Tibial artery (tissue), 4 donors: ENCODE measurements at regions not wholly inside any gene's neighbourhood (a gene's known extent, or its start where the extent isn't known, plus 50 kb on each side); places are given as distances from the start of the nearest gene placed in this dataset.

Experiments
- DNase-seq, 2 donors: peaks; one replicate each; pipeline ENCODE4 v3.0.0-alpha.2; 2019
- H3K27ac ChIP-seq, 2 donors: fragments of 200-600 bp; sonication (generic) in 1 of 2; 1 replicate in 1 of 2; 2 replicates in 1 of 2; pipeline ENCODE4 v1.5.1; 2018 to 2019; ENCODE audit warnings: mild to moderate bottlenecking in 1 of 2
- H3K27me3 ChIP-seq, 2 donors: fragments of 200-600 bp; sonication (generic) in 1 of 2; one replicate each; pipeline versions ENCODE4 v1.5.1 to v1.6.0; 2016 to 2019
- H3K36me3 ChIP-seq, 3 donors: fragments of 200-600 bp; sonication (generic) in 2 of 3; one replicate each; pipeline ENCODE4 v1.5.1; 2016 to 2019; ENCODE audit warnings: mild to moderate bottlenecking in 2 of 3
- H3K4me1 ChIP-seq, 4 donors: fragments of 200-600 bp; sonication (generic) in 2 of 4; 1 replicate in 3 of 4; 2 replicates in 1 of 4; pipeline ENCODE4 v1.5.1; 2016 to 2019
- H3K4me3 ChIP-seq, 2 donors: fragments of 200-600 bp; sonication (generic) in 1 of 2; 1 replicate in 1 of 2; 2 replicates in 1 of 2; pipeline ENCODE4 v1.5.1; 2018 to 2019; ENCODE audit warnings: mild to moderate bottlenecking in 2 of 2
- H3K9me3 ChIP-seq, 3 donors: fragments of 200-600 bp; sonication (generic) in 1 of 3; one replicate each; pipeline ENCODE4 v1.5.1; 2016 to 2019
- intact Hi-C: fragments of 100-400 bp; cut with DNase I; formaldehyde crosslinking; loops from one replicate; pipeline ENCODE4 v1.15.0; 2023; ENCODE audit warnings: low total_unique reads
- TF ChIP-seq, protein P1 (sequence below), 2 experiments: fragments of 200-600 bp in 1 of 2; fragments of 450-650 bp in 1 of 2; IDR thresholded peaks; one replicate each; pipeline ENCODE4 v1.5.1; 2017 to 2019; ENCODE audit warnings: antibody characterized with exemption in 2 of 2, mild to moderate bottlenecking in 1 of 2, moderate library complexity in 1 of 2

- intact Hi-C loops = no loop called here
- H3K27me3 ChIP-seq = no peaks in the 10 kb centered on the region
- DNase-seq = no peak
These were observed 73.4 kb upstream of the TAF11L2 start for GRCh38 chr5:17424674-17425073.

GRCh38 chr5:17425385-17426070, 72.5 kb upstream of the TAF11L2 start:
- intact Hi-C loops = no loop called here
- Histone ChIP-seq H3K4me1 (no peaks in the 10 kb centered on the region), H3K27ac (no peak overlapping the region), H3K27me3 (peaks cover 0 to 6% of the 10 kb centered on the region in 2 donors), H3K4me3 (no peak overlapping the region), H3K36me3 (no peaks in the 10 kb centered on the region), H3K9me3 (no peaks in the 10 kb centered on the region)
- TF ChIP-seq, protein P1, sequence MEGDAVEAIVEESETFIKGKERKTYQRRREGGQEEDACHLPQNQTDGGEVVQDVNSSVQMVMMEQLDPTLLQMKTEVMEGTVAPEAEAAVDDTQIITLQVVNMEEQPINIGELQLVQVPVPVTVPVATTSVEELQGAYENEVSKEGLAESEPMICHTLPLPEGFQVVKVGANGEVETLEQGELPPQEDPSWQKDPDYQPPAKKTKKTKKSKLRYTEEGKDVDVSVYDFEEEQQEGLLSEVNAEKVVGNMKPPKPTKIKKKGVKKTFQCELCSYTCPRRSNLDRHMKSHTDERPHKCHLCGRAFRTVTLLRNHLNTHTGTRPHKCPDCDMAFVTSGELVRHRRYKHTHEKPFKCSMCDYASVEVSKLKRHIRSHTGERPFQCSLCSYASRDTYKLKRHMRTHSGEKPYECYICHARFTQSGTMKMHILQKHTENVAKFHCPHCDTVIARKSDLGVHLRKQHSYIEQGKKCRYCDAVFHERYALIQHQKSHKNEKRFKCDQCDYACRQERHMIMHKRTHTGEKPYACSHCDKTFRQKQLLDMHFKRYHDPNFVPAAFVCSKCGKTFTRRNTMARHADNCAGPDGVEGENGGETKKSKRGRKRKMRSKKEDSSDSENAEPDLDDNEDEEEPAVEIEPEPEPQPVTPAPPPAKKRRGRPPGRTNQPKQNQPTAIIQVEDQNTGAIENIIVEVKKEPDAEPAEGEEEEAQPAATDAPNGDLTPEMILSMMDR (IDR thresholded peaks at IDR 0.05) = no peak
- no peak for DNase-seq

More at GRCh38 chr5:17424674-17425073, 73.4 kb upstream of the TAF11L2 start:
- Histone ChIP-seq H3K4me3 (no peak overlapping the region), H3K4me1 (no peaks in the 10 kb centered on the region), H3K36me3 (no peaks in the 10 kb centered on the region), H3K9me3 (no peaks in the 10 kb centered on the region), H3K27ac (no peak overlapping the region)
- TF ChIP-seq, protein P1 (IDR thresholded peaks at IDR 0.05) = no peak

DNA sequence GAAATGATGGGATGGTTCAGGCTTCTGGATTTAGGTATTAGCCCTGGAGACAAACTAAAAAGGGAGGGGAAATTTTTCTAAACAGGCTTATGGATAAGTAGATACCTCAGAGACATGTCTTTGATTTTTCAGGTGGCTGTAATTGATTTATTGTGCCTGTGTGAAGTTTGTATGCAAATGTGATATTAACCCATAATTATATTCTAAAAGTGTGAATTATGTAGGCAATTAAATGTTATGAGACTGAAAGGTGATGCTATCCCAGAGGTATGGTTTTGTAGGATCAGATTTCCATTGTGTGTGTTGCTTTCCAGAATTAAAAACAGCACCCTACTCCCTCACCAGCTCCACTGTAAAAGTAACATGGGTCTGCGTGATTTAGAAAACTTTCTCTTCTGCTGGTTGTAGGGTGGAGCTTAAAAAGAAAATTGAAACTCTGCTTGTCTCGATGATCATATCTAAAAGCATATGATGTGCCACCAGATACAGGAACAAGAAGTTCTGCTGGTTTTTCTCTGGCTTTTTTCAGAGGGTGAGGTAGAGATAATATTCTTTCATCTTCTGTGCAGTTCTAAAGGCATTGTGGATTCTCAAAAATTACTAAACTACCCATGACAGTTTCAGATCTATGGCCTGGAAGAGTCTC, 71.8 kb upstream of the TAF11L2 start:
- no peak for DNase-seq
- H3K4me1 ChIP-seq = no peaks in the 10 kb centered on the region
- intact Hi-C loops = no loop called here
- no peak overlapping the region for H3K4me3 ChIP-seq
- H3K36me3 ChIP-seq = no peaks in the 10 kb centered on the region
- no peak overlapping the region for H3K27ac ChIP-seq
- TF ChIP-seq, protein P1 (IDR thresholded peaks at IDR 0.05) = no peak
- H3K9me3 ChIP-seq = no peaks in the 10 kb centered on the region
- peaks cover 0 to 7% of the 10 kb centered on the region in 2 donors for H3K27me3 ChIP-seq

- Histone ChIP-seq H3K4me1 (no peaks in the 10 kb centered on the region), H3K4me3 (no peak overlapping the region), H3K27ac (no peak overlapping the region), H3K9me3 (no peaks in the 10 kb centered on the region), H3K27me3 (peaks cover 0 to 7% of the 10 kb centered on the region in 2 donors), H3K36me3 (no peaks in the 10 kb centered on the region)
- intact Hi-C loops = no loop called here
- DNase-seq = no peak
- TF ChIP-seq, protein P1 (IDR thresholded peaks at IDR 0.05) = no peak
These were observed 69.7 kb upstream of the TAF11L2 start for GRCh38 chr5:17428176-17428800.

DNA sequence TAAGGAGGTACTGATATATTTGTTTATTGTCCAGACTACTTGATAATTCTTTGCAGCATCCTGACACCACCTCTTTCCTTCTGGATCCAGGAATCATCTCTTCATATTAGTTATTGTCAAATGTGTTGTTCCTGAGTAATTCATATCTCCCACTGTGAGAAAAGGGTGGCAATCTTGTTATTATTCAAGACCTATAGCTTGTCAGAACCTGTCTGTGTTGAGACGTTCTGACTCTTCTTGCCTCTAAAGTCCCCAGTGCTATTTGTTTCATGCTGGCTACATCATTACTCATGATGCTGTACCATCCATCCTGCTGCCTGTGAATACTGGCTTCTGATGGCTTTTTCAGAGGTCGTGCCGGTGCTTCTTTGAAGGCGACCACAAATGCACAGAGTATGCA, 68.7 kb upstream of the TAF11L2 start:
- Histone ChIP-seq H3K4me1 (no peaks in the 10 kb centered on the region), H3K36me3 (no peaks in the 10 kb centered on the region), H3K4me3 (no peak overlapping the region), H3K9me3 (no peaks in the 10 kb centered on the region), H3K27me3 (peaks cover 0 to 7% of the 10 kb centered on the region in 2 donors), H3K27ac (no peak overlapping the region)
- TF ChIP-seq, protein P1 (IDR thresholded peaks at IDR 0.05) = no peak
- intact Hi-C loops = no loop called here
- DNase-seq = no peak
